ENCODE measurements at regions not wholly inside any gene's neighbourhood (a gene's known extent, or its start where the extent isn't known, plus 50 kb on each side); places are given as distances from the start of the nearest gene placed in this dataset.
A peak's percentile ranks its signal among the peaks of the same experiment; 100 is the strongest.
"Not testable (repeated sequence)": the region's sequence is repeated elsewhere in the genome, so short reads cannot be mapped to it uniquely, and the experiment has no call there.

DNA sequence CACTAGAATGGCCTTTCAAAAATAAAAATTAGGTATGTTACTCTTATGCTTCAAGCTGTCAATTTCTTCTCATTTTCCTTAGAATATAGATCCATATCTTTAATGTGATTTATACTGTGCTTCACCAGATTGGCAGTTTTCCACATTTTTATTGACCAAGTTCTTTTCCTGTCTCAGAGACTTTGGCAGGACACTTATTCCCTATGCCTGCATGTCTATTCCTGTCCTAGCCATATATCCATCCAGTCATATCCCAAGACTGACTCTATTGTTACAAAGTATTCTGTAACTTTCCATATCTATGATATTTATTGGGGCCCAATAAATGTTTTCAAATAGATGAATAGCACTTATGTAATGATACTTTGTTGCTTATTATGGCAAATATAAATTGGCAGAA lies 450.7 kb downstream of the GASK1B start:
- Histone ChIP-seq H3K9ac (ENCODE audit: low read length) (no peak overlapping the region), H3K9me3 (ENCODE audit: control insufficient read depth, low read length) (no peaks in the 10 kb centered on the region), H3K36me3 (ENCODE audit: control insufficient read depth, insufficient read depth, low read length, severe bottlenecking) (no peaks in the 10 kb centered on the region), H3K4me3 (ENCODE audit: low read length) (no peak overlapping the region), H3K4me1 (ENCODE audit: control insufficient read depth, insufficient read depth, low read length) (no peaks in the 10 kb centered on the region), H3K27me3 (replicated peaks; ENCODE audit: control insufficient read depth, insufficient read depth, low read length) (no peaks in the 10 kb centered on the region)
- no peak for DNase-seq (ENCODE audit: low read depth)

DNA sequence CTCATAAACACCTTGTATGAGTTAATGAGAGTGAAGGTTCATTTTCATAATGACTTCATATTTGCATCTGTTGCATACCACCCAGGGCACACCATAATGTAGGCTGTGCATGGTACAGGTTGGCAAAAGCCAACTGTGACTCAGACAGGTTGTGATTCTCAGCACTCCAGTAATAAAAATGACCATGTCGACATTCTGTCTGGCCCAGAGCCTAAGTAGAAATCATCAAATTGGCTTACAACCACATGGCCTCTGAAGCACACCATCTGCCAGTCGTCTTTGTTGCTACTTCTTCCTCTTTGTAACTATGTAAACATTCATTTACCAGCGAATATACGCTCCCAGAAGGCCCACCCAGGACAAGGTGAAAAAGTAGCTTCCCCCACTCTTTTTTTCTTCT lies 459.5 kb downstream of the GASK1B start:
- DNase-seq (ENCODE audit: low read depth), result no peak

DNA sequence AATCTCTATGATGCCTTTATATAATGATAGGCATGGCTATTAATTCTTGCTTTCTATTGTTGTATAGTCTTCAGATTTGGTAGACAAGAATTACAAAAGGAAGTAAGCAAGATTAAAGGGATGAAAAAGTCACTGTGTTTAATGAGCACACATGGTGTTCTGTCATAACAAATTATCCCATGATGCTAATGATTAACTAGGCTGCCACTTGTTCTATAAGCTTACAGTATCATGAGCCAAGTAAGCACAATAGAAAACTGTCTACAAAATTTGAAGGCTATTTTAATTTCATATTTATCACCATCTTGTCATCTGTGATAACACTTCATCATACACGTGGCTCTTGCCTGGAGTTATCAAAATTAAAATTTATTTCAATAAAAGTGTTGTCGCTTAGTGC lies 466.7 kb downstream of the GASK1B start:
- no peak overlapping the region for H3K9ac ChIP-seq (ENCODE audit: low read length)
- H3K9me3 ChIP-seq (ENCODE audit: control insufficient read depth, low read length), result no peaks in the 10 kb centered on the region
- no peaks in the 10 kb centered on the region for H3K27me3 ChIP-seq (replicated peaks; ENCODE audit: control insufficient read depth, insufficient read depth, low read length)
- H3K4me3 ChIP-seq (ENCODE audit: low read length), result no peak overlapping the region
- DNase-seq (ENCODE audit: low read depth), result no peak
- H3K36me3 ChIP-seq (ENCODE audit: control insufficient read depth, insufficient read depth, low read length, severe bottlenecking), result no peaks in the 10 kb centered on the region
- no peaks in the 10 kb centered on the region for H3K4me1 ChIP-seq (ENCODE audit: control insufficient read depth, insufficient read depth, low read length)

More for the DNA sequence above, 459.5 kb downstream of the GASK1B start:
- Histone ChIP-seq H3K36me3 (ENCODE audit: control insufficient read depth, insufficient read depth, low read length, severe bottlenecking) (no peaks in the 10 kb centered on the region), H3K9ac (ENCODE audit: low read length) (no peak overlapping the region), H3K9me3 (ENCODE audit: control insufficient read depth, low read length) (no peaks in the 10 kb centered on the region), H3K4me3 (ENCODE audit: low read length) (no peak overlapping the region), H3K27me3 (replicated peaks; ENCODE audit: control insufficient read depth, insufficient read depth, low read length) (no peaks in the 10 kb centered on the region), H3K4me1 (ENCODE audit: control insufficient read depth, insufficient read depth, low read length) (no peaks in the 10 kb centered on the region)

- Histone ChIP-seq H3K9ac (ENCODE audit: low read length) (no peak overlapping the region), H3K9me3 (ENCODE audit: control insufficient read depth, low read length) (no peaks in the 10 kb centered on the region), H3K4me1 (ENCODE audit: control insufficient read depth, insufficient read depth, low read length) (no peaks in the 10 kb centered on the region), H3K4me3 (ENCODE audit: low read length) (no peak overlapping the region), H3K36me3 (ENCODE audit: control insufficient read depth, insufficient read depth, low read length, severe bottlenecking) (no peaks in the 10 kb centered on the region), H3K27me3 (replicated peaks; ENCODE audit: control insufficient read depth, insufficient read depth, low read length) (no peaks in the 10 kb centered on the region)
- no peak for DNase-seq (ENCODE audit: low read depth)
Measured at GRCh38 chr4:157702831-157703230, 470.0 kb downstream of the GASK1B start.

GRCh38 chr4:157701695-157701994 lies 471.2 kb downstream of the GASK1B start:
- Histone ChIP-seq H3K36me3 (ENCODE audit: control insufficient read depth, insufficient read depth, low read length, severe bottlenecking) (no peaks in the 10 kb centered on the region), H3K4me3 (ENCODE audit: low read length) (no peak overlapping the region), H3K9me3 (ENCODE audit: control insufficient read depth, low read length) (no peaks in the 10 kb centered on the region), H3K4me1 (ENCODE audit: control insufficient read depth, insufficient read depth, low read length) (no peaks in the 10 kb centered on the region), H3K9ac (ENCODE audit: low read length) (no peak overlapping the region), H3K27me3 (replicated peaks; ENCODE audit: control insufficient read depth, insufficient read depth, low read length) (no peaks in the 10 kb centered on the region)
- DNase-seq (ENCODE audit: low read depth), result no peak

DNA sequence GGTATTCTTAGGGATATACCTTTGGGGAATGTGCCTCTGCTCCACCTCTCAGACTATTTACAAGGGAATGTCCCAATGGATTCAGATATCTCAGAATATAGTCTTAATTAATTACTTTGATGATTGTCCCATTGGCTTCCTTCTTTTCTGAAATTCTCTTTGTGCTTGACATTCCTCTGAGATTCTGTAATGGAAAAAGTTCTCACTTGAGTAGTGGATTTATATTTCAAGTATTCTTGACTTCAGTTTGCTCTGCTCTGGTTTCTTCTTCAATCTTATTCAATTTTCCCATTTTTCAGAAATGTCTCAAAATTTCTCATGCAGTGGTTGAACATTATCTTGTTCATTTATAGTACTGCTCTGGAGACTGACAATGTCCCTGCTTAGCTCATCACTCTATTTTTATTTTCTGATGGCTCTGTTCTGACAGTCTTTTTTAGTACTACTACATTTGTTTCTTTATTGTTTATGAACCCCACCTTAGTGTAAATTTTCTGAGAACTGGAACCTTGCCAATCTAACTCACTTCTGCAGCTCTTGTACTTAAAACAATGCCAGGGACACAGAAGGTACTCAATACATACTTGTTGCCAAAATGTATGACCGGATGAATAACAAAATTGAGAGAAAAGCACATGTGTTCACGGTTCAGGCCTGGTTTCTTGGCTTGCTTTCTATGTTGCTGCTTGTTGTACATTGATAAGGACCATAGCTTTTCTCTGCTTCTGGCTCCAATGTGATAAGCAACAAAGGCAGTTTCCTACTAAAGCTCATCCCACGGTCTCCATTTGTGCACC lies 471.7 kb downstream of the GASK1B start:
- Histone ChIP-seq H3K9ac (ENCODE audit: low read length) (no peak overlapping the region), H3K9me3 (ENCODE audit: control insufficient read depth, low read length) (no peaks in the 10 kb centered on the region), H3K4me1 (ENCODE audit: control insufficient read depth, insufficient read depth, low read length) (no peaks in the 10 kb centered on the region), H3K27me3 (replicated peaks; ENCODE audit: control insufficient read depth, insufficient read depth, low read length) (no peaks in the 10 kb centered on the region), H3K4me3 (ENCODE audit: low read length) (no peak overlapping the region), H3K36me3 (ENCODE audit: control insufficient read depth, insufficient read depth, low read length, severe bottlenecking) (no peaks in the 10 kb centered on the region)
- DNase-seq (ENCODE audit: low read depth), result peak; percentile 18

DNA sequence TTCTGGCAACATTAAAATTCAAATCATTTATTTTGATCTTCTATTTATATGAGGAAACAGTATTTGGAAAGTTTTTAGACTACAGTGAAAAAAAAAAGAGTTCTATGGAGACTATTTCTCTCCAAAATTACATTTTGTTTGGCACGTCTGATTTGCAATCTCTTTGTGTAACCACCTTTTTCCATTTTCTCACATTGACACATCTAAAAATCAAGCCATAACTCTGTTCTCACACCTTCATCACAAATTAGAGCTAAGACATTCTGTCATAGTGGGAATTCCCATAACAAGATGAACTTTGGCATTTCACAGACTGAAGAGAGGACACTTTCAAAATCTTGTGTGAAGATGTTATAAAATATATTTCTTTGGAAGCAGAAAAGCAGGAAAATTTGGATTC lies 468.9 kb downstream of the GRIA2 start:
- no peaks in the 10 kb centered on the region for H3K27me3 ChIP-seq (replicated peaks; ENCODE audit: control insufficient read depth, insufficient read depth, low read length)
- no peaks in the 10 kb centered on the region for H3K4me1 ChIP-seq (ENCODE audit: control insufficient read depth, insufficient read depth, low read length)
- H3K36me3 ChIP-seq (ENCODE audit: control insufficient read depth, insufficient read depth, low read length, severe bottlenecking), result no peaks in the 10 kb centered on the region
- H3K9me3 ChIP-seq (ENCODE audit: control insufficient read depth, low read length), result no peaks in the 10 kb centered on the region
- no peak overlapping the region for H3K9ac ChIP-seq (ENCODE audit: low read length)
- no peak for DNase-seq (ENCODE audit: low read depth)
- no peak overlapping the region for H3K4me3 ChIP-seq (ENCODE audit: low read length)

DNA sequence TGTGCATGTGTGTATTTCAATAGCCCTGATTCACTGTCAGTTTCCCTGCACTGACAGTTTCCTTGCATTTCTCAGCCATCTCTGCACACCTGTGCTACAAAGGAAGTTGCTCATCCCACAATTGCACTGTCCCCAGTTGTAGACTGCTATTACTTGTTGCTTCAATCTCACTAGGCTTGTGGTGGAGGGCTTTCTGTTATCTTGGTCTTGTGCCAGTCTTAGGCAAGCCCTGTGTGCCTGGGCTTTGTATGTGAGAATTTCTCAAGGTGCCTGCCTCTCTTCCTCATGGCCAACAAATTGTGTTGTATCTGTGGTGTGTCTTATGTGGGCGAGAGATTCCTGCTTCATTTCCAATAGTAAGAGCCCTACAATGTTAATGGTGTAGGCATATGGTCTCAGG lies 467.4 kb downstream of the GRIA2 start:
- Histone ChIP-seq H3K27me3 (replicated peaks; ENCODE audit: control insufficient read depth, insufficient read depth, low read length) (no peaks in the 10 kb centered on the region), H3K4me1 (ENCODE audit: control insufficient read depth, insufficient read depth, low read length) (no peaks in the 10 kb centered on the region), H3K4me3 (ENCODE audit: low read length) (no peak overlapping the region), H3K9me3 (ENCODE audit: control insufficient read depth, low read length) (no peaks in the 10 kb centered on the region), H3K9ac (ENCODE audit: low read length) (no peak overlapping the region), H3K36me3 (ENCODE audit: control insufficient read depth, insufficient read depth, low read length, severe bottlenecking) (no peaks in the 10 kb centered on the region)
- DNase-seq (ENCODE audit: low read depth), result no peak

DNA sequence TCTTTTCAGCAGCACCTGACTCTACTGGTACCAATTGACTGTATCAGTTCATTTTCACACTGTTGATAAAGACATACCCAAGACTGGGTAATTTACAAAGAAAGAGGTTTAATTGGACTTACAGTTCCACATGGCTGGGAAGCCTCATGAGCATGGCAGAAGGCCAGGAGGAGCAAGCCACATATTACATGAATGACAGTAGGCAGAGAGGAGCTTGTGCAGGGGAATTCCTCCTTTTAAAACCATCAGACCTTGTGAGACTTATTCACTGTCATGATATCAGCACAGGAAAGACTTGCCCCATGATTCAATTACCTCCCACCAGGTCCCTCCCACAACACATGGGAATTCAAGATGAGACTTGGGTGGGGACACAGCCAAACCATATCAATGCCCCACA lies 458.8 kb downstream of the GRIA2 start:
- H3K4me1 ChIP-seq (ENCODE audit: control insufficient read depth, insufficient read depth, low read length); H3K9ac ChIP-seq (ENCODE audit: low read length); DNase-seq (ENCODE audit: low read depth); H3K4me3 ChIP-seq (ENCODE audit: low read length); H3K27me3 ChIP-seq (replicated peaks; ENCODE audit: control insufficient read depth, insufficient read depth, low read length); H3K36me3 ChIP-seq (ENCODE audit: control insufficient read depth, insufficient read depth, low read length, severe bottlenecking); H3K9me3 ChIP-seq (ENCODE audit: control insufficient read depth, low read length): not testable (repeated sequence)

DNA sequence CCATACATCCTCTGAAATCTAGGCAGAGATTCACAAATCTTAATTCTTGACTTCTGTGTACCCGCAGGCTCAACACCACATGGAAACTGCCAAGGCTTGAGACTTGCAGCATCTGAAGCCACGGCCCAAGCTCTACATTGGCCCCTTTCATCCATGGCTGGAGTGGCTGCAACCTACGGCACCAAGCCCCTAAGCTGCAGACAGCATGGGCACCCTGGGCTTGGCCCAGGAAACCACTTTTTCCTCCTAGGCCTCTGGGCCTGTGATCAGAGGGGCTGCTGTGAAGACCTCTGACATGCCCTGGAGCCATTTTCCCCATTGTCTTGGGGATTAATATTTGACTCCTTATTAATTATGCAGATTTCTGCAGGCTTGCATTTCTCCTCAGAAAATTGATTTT lies 457.9 kb downstream of the GRIA2 start:
- Histone ChIP-seq H3K36me3 (ENCODE audit: control insufficient read depth, insufficient read depth, low read length, severe bottlenecking) (no peaks in the 10 kb centered on the region), H3K9me3 (ENCODE audit: control insufficient read depth, low read length) (no peaks in the 10 kb centered on the region), H3K9ac (ENCODE audit: low read length) (no peak overlapping the region)

GRCh38 chr4:157674699-157675098 lies 454.2 kb downstream of the GRIA2 start:
- H3K27me3 ChIP-seq (replicated peaks; ENCODE audit: control insufficient read depth, insufficient read depth, low read length), result no peaks in the 10 kb centered on the region
- H3K9ac ChIP-seq (ENCODE audit: low read length), result no peak overlapping the region
- peaks cover 8% of the 10 kb centered on the region for H3K9me3 ChIP-seq (ENCODE audit: control insufficient read depth, low read length)
- no peak for DNase-seq (ENCODE audit: low read depth)
- H3K36me3 ChIP-seq (ENCODE audit: control insufficient read depth, insufficient read depth, low read length, severe bottlenecking), result no peaks in the 10 kb centered on the region
- no peak overlapping the region for H3K4me3 ChIP-seq (ENCODE audit: low read length)
- H3K4me1 ChIP-seq (ENCODE audit: control insufficient read depth, insufficient read depth, low read length), result no peaks in the 10 kb centered on the region

More for the DNA sequence above, 457.9 kb downstream of the GRIA2 start:
- Histone ChIP-seq H3K4me3 (ENCODE audit: low read length) (no peak overlapping the region), H3K27me3 (replicated peaks; ENCODE audit: control insufficient read depth, insufficient read depth, low read length) (no peaks in the 10 kb centered on the region), H3K4me1 (ENCODE audit: control insufficient read depth, insufficient read depth, low read length) (no peaks in the 10 kb centered on the region)
- no peak for DNase-seq (ENCODE audit: low read depth)

DNA sequence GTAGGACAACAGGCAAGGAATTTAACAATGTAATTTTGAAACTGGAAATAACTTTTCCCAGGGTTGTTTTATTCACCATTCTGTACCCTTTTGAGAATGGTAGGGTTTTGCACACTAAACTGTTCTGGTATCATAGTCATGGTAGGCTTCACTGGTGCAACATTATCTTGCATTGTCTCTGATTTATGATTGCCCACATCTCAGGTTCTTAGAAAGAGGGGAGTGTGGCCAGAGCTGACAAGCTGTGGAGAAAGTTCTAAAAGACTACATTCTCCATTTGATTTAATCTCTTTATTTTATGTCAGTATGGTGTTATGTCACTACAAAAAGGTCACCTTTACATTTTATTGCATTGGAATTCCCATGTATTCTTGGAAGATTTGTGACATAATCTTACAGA lies 447.3 kb downstream of the GRIA2 start:
- no peaks in the 10 kb centered on the region for H3K27me3 ChIP-seq (replicated peaks; ENCODE audit: control insufficient read depth, insufficient read depth, low read length)
- H3K9me3 ChIP-seq (ENCODE audit: control insufficient read depth, low read length), result peaks cover 8% of the 10 kb centered on the region
- DNase-seq (ENCODE audit: low read depth), result no peak
- no peak overlapping the region for H3K9ac ChIP-seq (ENCODE audit: low read length)
- no peak overlapping the region for H3K4me3 ChIP-seq (ENCODE audit: low read length)
- H3K4me1 ChIP-seq (ENCODE audit: control insufficient read depth, insufficient read depth, low read length), result peaks cover 14% of the 10 kb centered on the region
- no peaks in the 10 kb centered on the region for H3K36me3 ChIP-seq (ENCODE audit: control insufficient read depth, insufficient read depth, low read length, severe bottlenecking)
